ENCODE measurements at regions not wholly inside any gene's neighbourhood (a gene's known extent, or its start where the extent isn't known, plus 50 kb on each side); places are given as distances from the start of the nearest gene placed in this dataset.

- Mint-ChIP-seq H3K4me1 (no peaks in the 10 kb centered on the region), H3K27me3 (no peaks in the 10 kb centered on the region), H3K9me3 (no peaks in the 10 kb centered on the region), H3K36me3 (ENCODE audit: insufficient read depth) (no peaks in the 10 kb centered on the region), H3K27ac (ENCODE audit: low read depth) (no peak overlapping the region), H3K4me3 (no peak overlapping the region)
- DNase-seq (ENCODE audit: low spot score in 2 of 2) (no peak), ATAC-seq (replicated peaks; ENCODE audit: extremely low read depth, poor library complexity, severe bottlenecking) (no peak)
Observed at GRCh38 chr4:107246761-107247160, 210.6 kb upstream of the DKK2 start.

GRCh38 chr4:107243141-107243781 is 207.1 kb upstream of the DKK2 start:
- Mint-ChIP-seq H3K27ac (ENCODE audit: low read depth) (no peak overlapping the region), H3K4me3 (no peak overlapping the region), H3K36me3 (ENCODE audit: insufficient read depth) (no peaks in the 10 kb centered on the region), H3K27me3 (no peaks in the 10 kb centered on the region), H3K9me3 (no peaks in the 10 kb centered on the region), H3K4me1 (no peaks in the 10 kb centered on the region)
- no peak for ATAC-seq (replicated peaks; ENCODE audit: extremely low read depth, poor library complexity, severe bottlenecking)
- no peak for DNase-seq (ENCODE audit: low spot score in 2 of 2)

GRCh38 chr4:107220976-107221375 is 184.9 kb upstream of the DKK2 start:
- Mint-ChIP-seq H3K36me3 (ENCODE audit: insufficient read depth) (no peaks in the 10 kb centered on the region), H3K27ac (ENCODE audit: low read depth) (no peak overlapping the region), H3K9me3 (peaks cover 1% of the 10 kb centered on the region), H3K4me3 (no peak overlapping the region), H3K4me1 (no peaks in the 10 kb centered on the region), H3K27me3 (no peaks in the 10 kb centered on the region)
- no peak for DNase-seq (ENCODE audit: low spot score in 2 of 2)
- ATAC-seq (replicated peaks; ENCODE audit: extremely low read depth, poor library complexity, severe bottlenecking), result no peak

GRCh38 chr4:107219681-107220080 is 183.6 kb upstream of the DKK2 start:
- no peaks in the 10 kb centered on the region for H3K36me3 Mint-ChIP-seq (ENCODE audit: insufficient read depth)
- H3K9me3 Mint-ChIP-seq, result peaks cover 9% of the 10 kb centered on the region
- ATAC-seq (replicated peaks; ENCODE audit: extremely low read depth, poor library complexity, severe bottlenecking) (no peak), DNase-seq (ENCODE audit: low spot score in 2 of 2) (no peak)
- no peaks in the 10 kb centered on the region for H3K4me1 Mint-ChIP-seq
- no peaks in the 10 kb centered on the region for H3K27me3 Mint-ChIP-seq
- H3K27ac Mint-ChIP-seq (ENCODE audit: low read depth), result no peak overlapping the region
- H3K4me3 Mint-ChIP-seq, result no peak overlapping the region

GRCh38 chr4:107216379-107216778 is 180.3 kb upstream of the DKK2 start:
- Mint-ChIP-seq H3K4me3 (no peak overlapping the region), H3K4me1 (no peaks in the 10 kb centered on the region), H3K27me3 (no peaks in the 10 kb centered on the region), H3K9me3 (peaks cover 9% of the 10 kb centered on the region), H3K36me3 (ENCODE audit: insufficient read depth) (no peaks in the 10 kb centered on the region), H3K27ac (ENCODE audit: low read depth) (no peak overlapping the region)
- no peak for DNase-seq (ENCODE audit: low spot score in 2 of 2)
- ATAC-seq (replicated peaks; ENCODE audit: extremely low read depth, poor library complexity, severe bottlenecking), result no peak

- Mint-ChIP-seq H3K27ac (ENCODE audit: low read depth) (no peak overlapping the region), H3K4me1 (no peaks in the 10 kb centered on the region), H3K36me3 (ENCODE audit: insufficient read depth) (no peaks in the 10 kb centered on the region), H3K27me3 (no peaks in the 10 kb centered on the region), H3K9me3 (peaks cover 9% of the 10 kb centered on the region), H3K4me3 (no peak overlapping the region)
- DNase-seq (ENCODE audit: low spot score in 2 of 2) (no peak), ATAC-seq (replicated peaks; ENCODE audit: extremely low read depth, poor library complexity, severe bottlenecking) (no peak)
Observed at GRCh38 chr4:107215222-107215621, 179.1 kb upstream of the DKK2 start.

- Mint-ChIP-seq H3K4me1 (no peaks in the 10 kb centered on the region), H3K4me3 (no peak overlapping the region), H3K9me3 (peaks cover 9% of the 10 kb centered on the region), H3K36me3 (ENCODE audit: insufficient read depth) (no peaks in the 10 kb centered on the region), H3K27me3 (no peaks in the 10 kb centered on the region), H3K27ac (ENCODE audit: low read depth) (no peak overlapping the region)
- no peak for DNase-seq (ENCODE audit: low spot score in 2 of 2)
- no peak for ATAC-seq (replicated peaks; ENCODE audit: extremely low read depth, poor library complexity, severe bottlenecking)
Observed at GRCh38 chr4:107213880-107214279, 177.8 kb upstream of the DKK2 start.

- H3K27me3 Mint-ChIP-seq, result no peaks in the 10 kb centered on the region
- no peaks in the 10 kb centered on the region for H3K36me3 Mint-ChIP-seq (ENCODE audit: insufficient read depth)
- H3K4me3 Mint-ChIP-seq, result no peak overlapping the region
- no peak overlapping the region for H3K27ac Mint-ChIP-seq (ENCODE audit: low read depth)
- DNase-seq (ENCODE audit: low spot score in 2 of 2) (no peak), ATAC-seq (replicated peaks; ENCODE audit: extremely low read depth, poor library complexity, severe bottlenecking) (no peak)
- no peaks in the 10 kb centered on the region for H3K4me1 Mint-ChIP-seq
- peaks cover 9% of the 10 kb centered on the region for H3K9me3 Mint-ChIP-seq
Observed at GRCh38 chr4:107213410-107213809, 177.3 kb upstream of the DKK2 start.

GRCh38 chr4:107212565-107212964 is 176.5 kb upstream of the DKK2 start:
- Mint-ChIP-seq H3K4me1 (no peaks in the 10 kb centered on the region), H3K27ac (ENCODE audit: low read depth) (no peak overlapping the region), H3K27me3 (no peaks in the 10 kb centered on the region), H3K4me3 (no peak overlapping the region), H3K36me3 (ENCODE audit: insufficient read depth) (no peaks in the 10 kb centered on the region), H3K9me3 (peaks cover 9% of the 10 kb centered on the region)
- no peak for DNase-seq (ENCODE audit: low spot score in 2 of 2)
- no peak for ATAC-seq (replicated peaks; ENCODE audit: extremely low read depth, poor library complexity, severe bottlenecking)

- no peak for DNase-seq (ENCODE audit: low spot score in 2 of 2)
- Mint-ChIP-seq H3K4me1 (no peaks in the 10 kb centered on the region), H3K27me3 (no peaks in the 10 kb centered on the region), H3K36me3 (ENCODE audit: insufficient read depth) (no peaks in the 10 kb centered on the region), H3K9me3 (peaks cover 4% of the 10 kb centered on the region), H3K27ac (ENCODE audit: low read depth) (no peak overlapping the region), H3K4me3 (no peak overlapping the region)
- ATAC-seq (replicated peaks; ENCODE audit: extremely low read depth, poor library complexity, severe bottlenecking), result no peak
Observed at GRCh38 chr4:107210450-107211239, 174.5 kb upstream of the DKK2 start.

GRCh38 chr4:107203733-107204132 is 167.6 kb upstream of the DKK2 start:
- H3K4me3 Mint-ChIP-seq, result no peak overlapping the region
- ATAC-seq (replicated peaks; ENCODE audit: extremely low read depth, poor library complexity, severe bottlenecking), result no peak
- no peaks in the 10 kb centered on the region for H3K36me3 Mint-ChIP-seq (ENCODE audit: insufficient read depth)
- no peaks in the 10 kb centered on the region for H3K27me3 Mint-ChIP-seq
- peaks cover 5% of the 10 kb centered on the region for H3K9me3 Mint-ChIP-seq
- H3K27ac Mint-ChIP-seq (ENCODE audit: low read depth), result no peak overlapping the region
- DNase-seq (ENCODE audit: low spot score in 2 of 2), result no peak
- H3K4me1 Mint-ChIP-seq, result no peaks in the 10 kb centered on the region

- Mint-ChIP-seq H3K36me3 (ENCODE audit: insufficient read depth) (no peaks in the 10 kb centered on the region), H3K4me3 (no peak overlapping the region), H3K4me1 (no peaks in the 10 kb centered on the region), H3K9me3 (peaks cover 5% of the 10 kb centered on the region), H3K27ac (ENCODE audit: low read depth) (no peak overlapping the region), H3K27me3 (no peaks in the 10 kb centered on the region)
- no peak for ATAC-seq (replicated peaks; ENCODE audit: extremely low read depth, poor library complexity, severe bottlenecking)
- DNase-seq (ENCODE audit: low spot score in 2 of 2), result no peak
Observed at GRCh38 chr4:107202744-107203143, 166.6 kb upstream of the DKK2 start.

GRCh38 chr4:107197121-107197520 is 161.0 kb upstream of the DKK2 start:
- H3K9me3 Mint-ChIP-seq, result no peaks in the 10 kb centered on the region
- DNase-seq (ENCODE audit: low spot score in 2 of 2), result no peak

More at GRCh38 chr4:107197121-107197520, 161.0 kb upstream of the DKK2 start:
- Mint-ChIP-seq H3K4me3 (no peak overlapping the region), H3K36me3 (ENCODE audit: insufficient read depth) (no peaks in the 10 kb centered on the region), H3K27me3 (no peaks in the 10 kb centered on the region), H3K27ac (ENCODE audit: low read depth) (no peak overlapping the region), H3K4me1 (no peaks in the 10 kb centered on the region)
- ATAC-seq (replicated peaks; ENCODE audit: extremely low read depth, poor library complexity, severe bottlenecking), result no peak
